PC-3 (cell line): ENCODE measurements at regions not wholly inside any gene's neighbourhood (a gene's known extent, or its start where the extent isn't known, plus 50 kb on each side); places are given as distances from the start of the nearest gene placed in this dataset.

Source experiments
- ATAC-seq: fragments of 200-7000 bp; cut with Tn5 transposase; 2 replicates; pipeline ENCODE4 v1.9.1; 2020; ENCODE audit warnings: mild to moderate bottlenecking, moderate library complexity
- BruUV-seq: library from RNA; stranded (reverse); fragments of 400-500 nt; replicated peaks from 2 replicates; lab custom pipeline; 2021; lab: Mats Ljungman, UMichigan
- CTCF ChIA-PET: fragments of 300-600 bp; sonication (Branson Sonifier 250); formaldehyde crosslinking; loops from one replicate; lab custom pipeline; 2022; ENCODE audit warnings: antibody characterized with exemption; lab: Charles Lee
- POLR2A ChIA-PET: fragments of 300-600 bp; sonication (Branson Sonifier 250); formaldehyde crosslinking; loops from one replicate; lab custom pipeline; 2022; ENCODE audit warnings: antibody characterized with exemption; ENCODE audit not compliant: unreplicated experiment; lab: Charles Lee
- DNase-seq: peaks from one replicate; pipeline ENCODE4 v3.0.0-alpha.2; 2015
- H2AFZ ChIP-seq: fragments of 300-600 bp; sonication (generic); 2 replicates; pipeline ENCODE4 v1.6.0; 2016; ENCODE audit warnings: antibody characterized with exemption, low read length
- H3F3A ChIP-seq: fragments of 300-600 bp; sonication (generic); one replicate; pipeline ENCODE4 v1.6.0; 2017; ENCODE audit warnings: antibody characterized with exemption, low read length, control low read depth, mild to moderate bottlenecking; ENCODE audit not compliant: unreplicated experiment
- H3K27ac ChIP-seq: fragments of 300-600 bp; sonication (generic); 2 replicates; pipeline ENCODE4 v1.5.1; 2016; ENCODE audit warnings: mild to moderate bottlenecking, low read length
- H3K27me3 ChIP-seq: fragments of 300-600 bp; sonication (generic); 2 replicates; pipeline ENCODE4 v1.6.1; 2016; ENCODE audit warnings: low read length, mixed read lengths
- H3K36me3 ChIP-seq: fragments of 300-600 bp; sonication (generic); 2 replicates; pipeline ENCODE4 v1.6.1; 2016; ENCODE audit warnings: low read depth, mixed run types, low read length, mixed read lengths
- H3K4me1 ChIP-seq: fragments of 300-600 bp; sonication (generic); 2 replicates; pipeline ENCODE4 v1.5.1; 2016; ENCODE audit warnings: low read length; ENCODE audit not compliant: insufficient read depth
- H3K4me2 ChIP-seq: fragments of 300-600 bp; sonication (generic); 2 replicates; pipeline ENCODE4 v1.6.0; 2016; ENCODE audit warnings: low read length
- H3K4me3 ChIP-seq: fragments of 300-600 bp; sonication (generic); 2 replicates; pipeline ENCODE4 v1.5.1; 2016; ENCODE audit warnings: mild to moderate bottlenecking, low read length, mixed read lengths
- H3K79me2 ChIP-seq: fragments of 300-600 bp; sonication (generic); 2 replicates; pipeline ENCODE4 v1.6.1; 2017; ENCODE audit warnings: low read length, mixed read lengths
- H3K9ac ChIP-seq: fragments of 300-600 bp; sonication (generic); 2 replicates; pipeline ENCODE4 v1.6.0; 2016; ENCODE audit warnings: mild to moderate bottlenecking, low read length
- H3K9me2 ChIP-seq: fragments of 300-600 bp; sonication (generic); replicated peaks from 2 replicates; pipeline ENCODE4 v1.6.1; 2016; ENCODE audit warnings: mixed run types, low read length, mixed read lengths
- H3K9me3 ChIP-seq: fragments of 300-600 bp; sonication (generic); 2 replicates; pipeline ENCODE4 v1.6.1; 2016; ENCODE audit warnings: low read length, mixed read lengths
- H4K20me1 ChIP-seq: fragments of 300-600 bp; sonication (generic); 2 replicates; pipeline ENCODE4 v1.6.1; 2016; ENCODE audit warnings: low read length, mixed read lengths
- EZH2 ChIP-seq: fragments of 300-600 bp; sonication (generic); IDR thresholded peaks from one replicate; pipeline ENCODE4 v1.6.1; 2017; ENCODE audit warnings: antibody characterized with exemption, mild to moderate bottlenecking, low read length; ENCODE audit not compliant: unreplicated experiment
- EZH2phosphoT487 ChIP-seq: fragments of 300-600 bp; sonication (generic); IDR thresholded peaks from 2 replicates; pipeline ENCODE4 v1.6.1; 2018; ENCODE audit warnings: mild to moderate bottlenecking, antibody characterized with exemption, low read length, borderline replicate concordance
- intact Hi-C: fragments of 100-400 bp; cut with micrococcal nuclease; formaldehyde crosslinking; loops from 2 replicates; pipeline ENCODE4 v1.9.0; 2023
- TF ChIP-seq, protein P1 (sequence below): fragments of 300-600 bp; sonication (generic); conservative IDR thresholded peaks from 2 replicates; pipeline ENCODE4 v1.5.1; 2017; ENCODE audit warnings: antibody characterized with exemption, low read depth, mild to moderate bottlenecking, low read length

- POLR2A ChIA-PET = no interaction called here
Observed at GRCh38 chr5:124546643-124547042, 199.8 kb downstream of the ZNF608 start.

DNA sequence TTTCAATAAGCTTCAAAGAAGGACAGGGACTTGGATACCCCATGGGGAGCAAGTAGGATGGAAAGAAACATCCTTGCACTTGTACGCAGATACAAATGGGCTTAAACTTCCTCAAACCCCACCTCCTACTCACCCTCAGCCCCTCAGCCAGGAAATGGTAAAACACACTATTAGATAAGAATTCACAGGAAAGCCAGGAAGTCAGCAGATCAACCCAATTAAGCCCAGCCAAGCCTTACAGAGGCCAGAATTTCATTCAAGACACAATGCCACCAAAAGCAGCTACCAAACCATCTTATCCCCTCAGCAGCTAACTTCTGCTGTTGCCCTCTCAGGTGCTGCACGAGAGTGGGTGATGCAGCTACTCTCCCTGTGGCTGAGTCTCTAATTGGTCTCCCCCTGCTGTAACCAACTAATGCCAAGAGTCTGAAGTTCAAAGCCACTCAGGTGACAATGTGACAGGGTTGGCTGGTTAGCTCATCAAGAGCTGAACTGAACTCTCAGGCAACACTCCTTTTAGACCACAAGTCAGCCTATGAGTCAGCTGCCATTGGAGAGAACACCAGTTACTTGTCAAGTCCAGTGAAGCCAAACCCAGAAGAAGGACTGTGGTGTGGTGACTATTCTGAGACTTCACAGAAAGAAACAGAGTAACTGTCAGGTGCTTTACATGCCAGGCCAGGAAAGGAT lies 201.9 kb downstream of the ZNF608 start:
- Histone ChIP-seq H3K27me3 (no peaks in the 10 kb centered on the region), H3K27ac (no peak overlapping the region), H3K9me3 (no peaks in the 10 kb centered on the region), H3K9me2 (no peaks in the 10 kb centered on the region), H3F3A (no peaks in the 10 kb centered on the region), H3K4me2 (no peak overlapping the region), H3K79me2 (no peaks in the 10 kb centered on the region), H3K4me3 (no peak overlapping the region), H3K9ac (no peak overlapping the region), H3K36me3 (no peaks in the 10 kb centered on the region), H2AFZ (no peak overlapping the region), H3K4me1 (no peaks in the 10 kb centered on the region), H4K20me1 (no peaks in the 10 kb centered on the region)
- ChIA-PET POLR2A (no interaction called here), CTCF (no interaction called here)
- intact Hi-C loops = no loop called here
- DNase-seq = peak; percentile 4
- ATAC-seq = no peak
- no TSS peak for BruUV-seq
- TF ChIP-seq EZH2 = no peak
- TF ChIP-seq, protein P1, sequence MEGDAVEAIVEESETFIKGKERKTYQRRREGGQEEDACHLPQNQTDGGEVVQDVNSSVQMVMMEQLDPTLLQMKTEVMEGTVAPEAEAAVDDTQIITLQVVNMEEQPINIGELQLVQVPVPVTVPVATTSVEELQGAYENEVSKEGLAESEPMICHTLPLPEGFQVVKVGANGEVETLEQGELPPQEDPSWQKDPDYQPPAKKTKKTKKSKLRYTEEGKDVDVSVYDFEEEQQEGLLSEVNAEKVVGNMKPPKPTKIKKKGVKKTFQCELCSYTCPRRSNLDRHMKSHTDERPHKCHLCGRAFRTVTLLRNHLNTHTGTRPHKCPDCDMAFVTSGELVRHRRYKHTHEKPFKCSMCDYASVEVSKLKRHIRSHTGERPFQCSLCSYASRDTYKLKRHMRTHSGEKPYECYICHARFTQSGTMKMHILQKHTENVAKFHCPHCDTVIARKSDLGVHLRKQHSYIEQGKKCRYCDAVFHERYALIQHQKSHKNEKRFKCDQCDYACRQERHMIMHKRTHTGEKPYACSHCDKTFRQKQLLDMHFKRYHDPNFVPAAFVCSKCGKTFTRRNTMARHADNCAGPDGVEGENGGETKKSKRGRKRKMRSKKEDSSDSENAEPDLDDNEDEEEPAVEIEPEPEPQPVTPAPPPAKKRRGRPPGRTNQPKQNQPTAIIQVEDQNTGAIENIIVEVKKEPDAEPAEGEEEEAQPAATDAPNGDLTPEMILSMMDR = no peak
- no peak for TF ChIP-seq EZH2phosphoT487

More at GRCh38 chr5:124546643-124547042, 199.8 kb downstream of the ZNF608 start:
- TF ChIP-seq, protein P1 = no peak
- TF ChIP-seq EZH2phosphoT487 (no peak), EZH2 (no peak)
- DNase-seq (peak; percentile 22), ATAC-seq (no peak)
- Histone ChIP-seq H3K4me2 (no peak overlapping the region), H2AFZ (no peak overlapping the region), H4K20me1 (no peaks in the 10 kb centered on the region), H3K9ac (no peak overlapping the region), H3K4me1 (no peaks in the 10 kb centered on the region), H3K9me2 (no peaks in the 10 kb centered on the region), H3K27ac (no peak overlapping the region), H3K9me3 (no peaks in the 10 kb centered on the region), H3K36me3 (no peaks in the 10 kb centered on the region), H3K27me3 (no peaks in the 10 kb centered on the region), H3K79me2 (no peaks in the 10 kb centered on the region), H3F3A (no peaks in the 10 kb centered on the region), H3K4me3 (no peak overlapping the region)
- no TSS peak for BruUV-seq
- CTCF ChIA-PET = no interaction called here
- intact Hi-C loops = no loop called here

GRCh38 chr5:124538931-124539330 lies 207.5 kb downstream of the ZNF608 start:
- H3K27ac ChIP-seq = no peak overlapping the region
- H3K27me3 ChIP-seq = no peaks in the 10 kb centered on the region
- no peak overlapping the region for H3K4me2 ChIP-seq
- H3K79me2 ChIP-seq = no peaks in the 10 kb centered on the region
- no peaks in the 10 kb centered on the region for H4K20me1 ChIP-seq
- no peaks in the 10 kb centered on the region for H3K4me1 ChIP-seq
- no peaks in the 10 kb centered on the region for H3K36me3 ChIP-seq
- CTCF ChIA-PET = no interaction called here
- no TSS peak for BruUV-seq
- intact Hi-C loops = no loop called here
- no peaks in the 10 kb centered on the region for H3F3A ChIP-seq
- TF ChIP-seq, protein P1 = no peak
- no peak for TF ChIP-seq EZH2phosphoT487
- no peak overlapping the region for H3K9ac ChIP-seq
- POLR2A ChIA-PET = no interaction called here
- H3K9me2 ChIP-seq = no peaks in the 10 kb centered on the region
- no peaks in the 10 kb centered on the region for H3K9me3 ChIP-seq
- no peak overlapping the region for H2AFZ ChIP-seq
- H3K4me3 ChIP-seq = no peak overlapping the region
- no peak for ATAC-seq
- DNase-seq = no peak
